HG02852 (cell line): ENCODE measurements at regions not wholly inside any gene's neighbourhood (a gene's known extent, or its start where the extent isn't known, plus 50 kb on each side); places are given as distances from the start of the nearest gene placed in this dataset.

Experiments used
- ATAC-seq: cut with Tn5 transposase; IDR thresholded peaks from one replicate; pipeline ENCODE4 v1.9.1; 2021; ENCODE audit warnings: mild to moderate bottlenecking, moderate library complexity; ENCODE audit not compliant: unreplicated experiment

DNA sequence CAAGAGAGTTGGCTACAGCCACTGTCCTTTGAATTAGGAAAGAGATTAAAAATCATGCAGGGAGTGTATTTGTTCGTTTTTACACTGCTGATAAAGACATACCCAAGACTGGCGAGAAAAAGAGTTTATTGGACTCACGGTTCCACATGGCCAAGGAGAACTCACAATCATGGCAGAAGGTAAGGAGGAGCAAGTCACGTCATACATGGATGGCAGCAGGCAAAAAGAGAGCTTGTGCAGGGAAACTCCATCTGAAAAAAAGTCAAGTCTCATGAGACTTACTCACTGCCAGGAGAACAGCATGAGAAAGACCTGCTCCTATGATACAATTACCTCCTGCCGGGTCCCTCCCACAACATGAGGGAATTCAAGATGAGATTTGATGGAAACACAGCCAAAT is 1595.2 kb downstream of the KCNT2 start:
- ATAC-seq: no peak

DNA sequence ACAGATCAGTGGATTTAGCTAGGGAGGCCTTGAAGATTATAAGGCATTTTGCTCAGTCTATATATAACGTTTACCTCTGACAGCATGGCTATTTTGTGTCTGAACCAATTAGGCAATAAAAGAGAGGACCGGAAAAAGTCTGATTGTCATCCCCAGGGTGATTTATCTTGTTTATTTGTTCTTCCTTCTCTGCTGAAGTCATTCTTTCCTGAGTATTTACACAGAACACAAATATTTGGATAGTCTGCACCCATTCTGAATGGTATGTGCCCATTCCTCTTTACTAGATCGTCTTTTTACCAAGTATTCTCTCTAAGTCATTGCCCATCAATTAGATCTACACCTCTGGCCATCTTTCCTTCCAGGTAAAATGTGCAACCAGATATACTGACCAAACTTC is 1602.9 kb downstream of the KCNT2 start:
- ATAC-seq: no peak

DNA sequence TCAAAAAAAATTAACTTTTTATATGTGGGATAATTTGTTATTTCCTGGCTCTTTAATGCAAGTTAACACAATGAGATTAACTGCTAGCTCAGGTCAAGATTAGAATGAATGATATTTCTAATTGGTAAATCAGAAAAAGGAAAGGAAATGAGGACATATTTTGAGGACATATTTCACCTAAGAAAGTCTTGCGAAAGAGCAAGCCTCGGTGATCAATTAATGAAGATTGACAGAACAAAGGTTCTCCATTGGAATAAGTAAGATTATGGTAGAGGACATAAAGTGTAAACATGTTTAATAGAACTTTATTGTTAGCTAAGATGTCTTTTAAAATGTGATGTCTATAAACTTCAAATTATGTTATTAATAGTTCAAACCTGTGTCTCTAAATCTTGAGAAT is 1617.8 kb downstream of the KCNT2 start:
- ATAC-seq: no peak

DNA sequence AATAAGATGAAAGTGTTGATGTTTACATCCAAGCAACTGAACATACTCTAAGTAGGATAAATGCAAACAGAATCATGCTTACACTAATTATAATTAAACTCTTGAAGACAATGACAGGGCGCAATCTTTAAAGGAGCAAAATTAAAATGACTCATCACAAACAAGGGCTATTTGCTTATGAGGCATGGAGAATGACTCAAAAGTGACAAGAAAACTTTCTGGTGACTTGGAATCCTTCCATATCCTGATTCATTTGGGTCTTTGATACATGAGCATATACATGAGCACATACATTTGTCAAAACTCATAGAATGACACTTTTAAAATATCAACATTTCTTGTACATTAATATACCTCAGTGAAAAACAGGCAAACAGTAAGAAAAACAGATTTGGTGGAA is 1632.3 kb downstream of the KCNT2 start:
- ATAC-seq: no peak

DNA sequence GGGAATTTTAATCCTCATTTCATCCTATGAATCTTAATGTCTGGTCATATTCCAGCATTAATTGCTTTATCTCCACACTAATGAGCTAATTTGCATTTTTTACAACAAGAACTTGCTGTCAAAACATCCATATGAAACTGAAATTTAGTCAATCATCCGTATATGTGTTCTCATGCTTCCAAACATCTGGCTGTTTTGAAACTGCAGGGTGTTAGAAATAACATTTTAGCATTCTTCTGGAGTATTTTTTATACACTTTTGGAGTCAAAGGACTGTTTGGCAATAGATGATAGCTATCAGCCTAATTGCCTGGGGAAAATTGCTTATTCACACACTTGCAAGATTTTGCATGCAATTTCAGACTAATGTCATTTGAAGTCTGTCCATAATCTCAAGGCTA is 1639.3 kb downstream of the KCNT2 start:
- ATAC-seq: no peak

DNA sequence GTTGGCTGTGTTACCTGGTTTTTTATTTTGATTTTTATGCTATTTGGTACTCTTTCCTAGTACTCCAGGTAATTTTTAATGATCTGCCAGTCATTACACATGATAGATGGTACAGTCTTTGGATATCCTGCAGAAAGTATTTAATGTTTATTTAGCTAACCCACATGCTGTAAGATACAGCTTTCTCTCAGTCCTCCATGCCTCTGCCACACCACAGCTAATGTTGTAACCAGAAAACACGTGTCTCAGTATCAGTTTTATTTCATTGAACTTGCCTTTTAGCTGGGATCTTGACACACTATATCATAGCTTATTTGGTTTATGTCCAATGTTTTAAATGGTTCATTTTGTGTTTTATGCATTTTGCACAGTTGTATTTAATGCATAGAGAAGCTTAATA is 1648.4 kb downstream of the KCNT2 start:
- ATAC-seq: no peak

DNA sequence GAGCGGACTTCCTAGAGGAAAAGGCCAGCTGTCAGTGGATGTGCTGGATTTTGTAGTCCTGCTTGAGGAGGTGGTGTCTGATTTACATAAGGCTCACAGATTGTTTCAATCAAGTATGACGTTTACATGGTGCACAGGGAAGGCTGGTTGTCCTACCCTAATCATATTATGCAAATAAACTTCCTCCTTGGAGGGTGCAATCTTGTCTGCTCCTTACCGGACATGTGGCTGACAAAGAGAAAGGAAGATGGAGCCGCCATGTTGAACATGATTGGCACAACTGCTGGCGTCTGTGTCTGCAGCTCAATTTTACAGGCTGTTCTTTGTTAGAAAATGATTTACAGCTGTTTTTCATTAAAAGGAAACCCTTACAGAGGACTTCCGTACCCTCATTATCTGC is 1656.1 kb downstream of the KCNT2 start:
- ATAC-seq: no peak

DNA sequence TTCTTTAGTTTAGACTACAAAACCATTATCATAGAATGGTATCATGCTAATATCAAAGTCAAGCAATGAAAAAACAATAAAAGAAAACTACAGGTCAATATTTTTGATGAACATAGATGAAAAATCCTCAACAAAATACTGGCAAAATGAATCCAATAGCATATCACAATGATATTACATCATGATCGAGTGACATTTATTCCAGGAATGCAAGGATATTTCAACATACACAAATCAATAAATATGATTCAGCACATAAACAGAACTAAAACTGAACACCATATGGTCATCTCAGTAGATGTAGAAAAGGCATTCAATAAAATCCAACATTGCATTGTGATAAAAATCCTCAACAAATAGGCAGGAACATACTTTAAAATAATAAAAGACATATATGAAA is 1657.7 kb downstream of the KCNT2 start:
- no peak for ATAC-seq

DNA sequence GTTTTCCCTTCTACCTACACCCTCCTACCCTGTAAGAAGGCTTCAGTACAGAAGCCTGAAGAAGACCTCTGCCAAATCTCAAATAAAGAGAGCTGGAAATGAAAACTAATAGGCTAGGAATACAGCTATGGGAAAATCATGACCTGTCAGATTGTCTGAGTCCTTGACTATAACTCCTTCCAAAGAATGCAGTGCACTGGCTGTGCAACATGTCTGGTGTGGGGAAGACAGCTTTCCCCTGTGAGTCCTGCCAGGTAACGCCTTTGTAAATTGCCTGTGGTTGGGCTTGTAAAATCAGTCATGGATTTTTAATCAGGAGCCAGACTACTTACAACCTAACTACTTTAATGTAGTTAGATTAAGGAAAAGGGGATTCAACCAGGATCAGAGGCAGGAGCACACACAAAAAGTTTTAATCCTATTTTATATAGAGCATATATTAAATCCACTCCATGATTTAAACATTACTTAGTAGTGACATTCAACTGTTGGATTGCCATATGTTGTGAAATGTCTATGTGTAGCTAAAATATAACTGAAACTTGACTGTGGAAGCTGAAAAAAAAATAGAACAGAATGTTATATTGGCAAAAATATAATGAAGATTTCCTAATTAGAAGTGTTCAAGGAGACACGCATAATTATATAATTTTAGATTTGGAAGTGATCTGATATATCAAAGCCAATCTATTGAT is 1667.8 kb downstream of the KCNT2 start:
- ATAC-seq: no peak

DNA sequence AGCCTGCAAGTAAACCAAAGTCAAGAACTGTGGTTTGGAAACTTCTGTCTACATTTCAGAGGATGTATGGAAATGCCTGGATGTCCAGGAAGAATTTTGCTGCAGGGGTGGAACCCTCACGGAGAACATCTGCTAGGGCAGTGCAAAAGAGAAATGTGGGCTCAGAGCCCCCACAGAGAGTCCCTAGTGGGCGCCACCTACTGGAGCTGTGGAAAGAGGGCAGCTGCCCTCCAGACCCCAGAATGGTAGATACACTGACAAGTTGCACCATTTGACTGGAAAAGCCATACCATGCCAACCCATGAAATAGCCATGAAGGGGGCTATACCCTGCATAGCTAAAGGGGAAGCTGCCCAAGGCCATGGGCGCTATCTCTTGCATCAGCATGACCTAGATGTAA is 1672.4 kb downstream of the KCNT2 start:
- ATAC-seq: no peak

DNA sequence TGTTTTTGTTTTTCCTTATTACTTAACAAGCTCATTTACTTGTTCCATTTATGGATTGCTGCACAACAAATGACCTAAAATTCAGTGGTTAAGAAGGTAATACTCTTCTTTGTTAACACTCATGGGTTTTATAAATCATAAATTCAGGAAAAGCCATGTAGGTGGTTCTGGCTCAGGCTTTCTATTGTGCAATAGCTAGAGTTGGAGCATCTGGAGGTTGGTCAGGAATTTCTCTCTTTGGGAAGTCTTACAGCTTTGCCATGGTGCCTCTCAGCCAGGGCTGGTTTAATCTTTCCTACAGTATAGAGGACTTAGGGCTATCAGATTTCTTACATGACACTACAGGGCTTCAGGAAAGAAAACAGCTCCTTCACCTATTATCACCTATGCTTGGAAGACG is 1677.1 kb downstream of the KCNT2 start:
- ATAC-seq: no peak

DNA sequence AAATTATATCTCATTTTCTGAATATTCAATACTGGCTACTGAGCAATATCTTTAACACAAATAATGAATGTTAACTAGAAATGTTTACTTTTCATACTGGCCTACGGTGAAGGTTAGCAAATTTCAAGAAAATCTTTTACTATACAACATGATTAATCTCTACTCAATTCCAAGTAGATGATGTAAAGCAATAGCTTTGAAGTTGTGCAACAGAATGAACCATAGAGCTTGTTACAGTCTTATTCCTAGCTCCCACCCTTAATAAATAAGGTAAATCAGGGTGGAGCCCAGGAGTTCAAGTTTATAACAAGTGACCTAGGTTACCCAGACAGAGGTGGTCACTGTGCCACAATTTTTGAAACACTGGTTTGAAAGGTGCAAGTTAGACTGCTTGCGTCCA is 1678.1 kb downstream of the KCNT2 start:
- ATAC-seq: no peak

DNA sequence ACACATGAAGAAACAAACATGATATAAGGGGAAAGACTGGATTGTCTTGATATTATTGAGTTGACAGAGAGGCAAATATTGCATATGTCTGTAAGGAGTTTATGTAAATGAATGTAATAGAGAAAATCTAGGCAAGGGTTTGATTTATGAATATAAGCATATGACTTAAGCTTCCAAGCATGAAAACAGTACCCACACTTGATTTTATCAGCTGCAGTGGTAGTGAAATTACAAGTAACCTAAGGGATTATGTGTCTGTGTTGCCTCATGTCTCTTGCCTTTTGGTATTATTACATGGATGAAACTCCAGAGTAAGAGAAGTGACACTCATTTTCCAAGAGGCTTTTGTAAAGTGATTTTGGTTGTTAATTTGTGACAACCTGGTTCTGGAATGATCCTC is 1678.9 kb downstream of the KCNT2 start:
- no peak for ATAC-seq

DNA sequence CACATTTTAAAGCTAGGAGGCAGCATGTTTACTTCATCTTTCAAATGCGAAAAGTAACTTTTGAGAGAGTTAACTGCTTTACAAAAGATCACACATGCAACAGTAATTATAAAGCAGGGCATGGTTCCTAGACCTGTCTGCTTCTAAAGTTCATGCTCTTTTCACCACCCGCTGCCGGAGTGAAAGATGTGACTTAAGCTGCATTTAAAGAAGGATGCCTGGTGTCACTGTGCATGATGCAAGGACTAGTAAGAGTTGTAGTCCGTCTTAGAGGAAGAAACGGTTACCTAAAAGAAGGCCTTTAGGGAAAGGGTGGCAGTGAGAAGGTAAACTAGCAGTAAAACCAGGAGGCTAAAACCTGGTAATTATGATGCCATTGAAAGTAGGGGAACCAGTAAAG is 1689.1 kb downstream of the KCNT2 start:
- no peak for ATAC-seq

DNA sequence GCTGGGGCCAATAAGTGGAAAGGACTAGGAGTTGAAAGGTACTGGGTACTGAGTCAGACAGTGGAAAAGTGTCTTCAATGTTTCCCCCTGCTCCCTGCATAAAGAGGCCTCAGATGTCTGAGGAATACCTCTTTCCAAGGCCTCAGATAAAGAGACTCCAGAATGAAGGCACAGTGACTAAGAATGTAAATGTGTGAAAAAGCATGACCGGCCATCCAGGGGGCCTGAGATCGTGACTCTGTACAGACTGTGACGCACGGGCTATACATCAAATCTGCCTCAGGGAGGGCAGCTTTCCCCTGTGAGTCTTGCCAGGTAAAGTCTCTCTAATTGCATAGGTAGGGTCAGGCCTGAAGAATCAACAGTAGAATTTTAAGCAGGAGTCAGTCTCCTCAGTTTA is 1690.5 kb downstream of the KCNT2 start:
- no peak for ATAC-seq

DNA sequence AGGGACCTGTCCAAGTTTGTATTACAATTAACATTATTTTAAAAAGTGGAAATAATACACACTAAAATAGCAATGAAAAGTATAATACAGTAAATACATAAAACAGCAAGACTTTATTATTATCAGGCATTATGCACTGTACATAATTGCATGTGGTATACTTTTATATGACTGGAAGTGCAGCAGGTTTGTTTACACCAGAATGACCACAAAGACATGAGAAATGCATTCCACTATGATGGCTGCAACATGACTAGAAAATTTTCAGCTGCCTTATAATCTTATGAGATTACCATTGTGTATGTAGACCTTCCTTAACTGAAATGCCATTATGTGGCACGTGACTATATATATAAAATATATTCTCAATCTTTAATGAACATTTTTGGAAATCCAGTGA is 1699.6 kb downstream of the KCNT2 start:
- ATAC-seq: no peak

DNA sequence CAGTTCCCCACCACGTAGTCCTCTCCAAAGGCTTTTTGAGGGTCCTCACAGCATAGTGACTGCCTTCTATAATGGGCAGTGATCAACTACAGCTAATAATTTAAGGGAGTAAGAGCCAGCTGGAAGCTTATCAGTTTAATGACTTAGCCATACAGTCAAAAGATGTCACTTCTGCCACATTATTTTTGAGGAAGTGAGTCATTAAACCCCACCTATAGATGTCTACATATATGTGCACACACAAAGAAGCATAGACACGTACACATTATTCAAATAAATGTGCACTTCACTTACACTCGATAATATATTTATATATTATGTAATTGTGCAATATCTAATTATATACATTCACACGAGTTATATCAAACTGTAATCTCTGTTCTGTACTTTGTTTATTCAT is 1704.7 kb downstream of the KCNT2 start:
- ATAC-seq: no peak

DNA sequence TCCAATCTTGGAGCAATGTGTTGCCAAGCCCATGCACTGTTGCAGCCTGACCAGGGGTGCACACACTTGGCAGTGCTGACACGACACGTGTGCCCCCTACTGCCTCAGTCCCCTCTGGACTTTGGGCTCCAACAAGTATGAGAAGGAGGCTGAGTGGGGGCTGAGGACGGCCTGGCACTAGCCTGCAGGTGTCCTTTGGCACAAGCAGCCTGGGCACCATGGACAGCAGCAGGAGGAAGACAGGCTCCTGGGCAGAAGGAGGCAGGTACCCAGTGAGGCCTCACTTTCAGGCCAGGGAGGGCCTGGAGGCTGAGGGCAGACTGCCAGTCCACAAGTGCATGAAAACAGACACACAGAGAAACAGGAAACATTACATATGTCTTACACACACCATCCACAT is 1702.9 kb upstream of the B3GALT2 start:
- no peak for ATAC-seq

DNA sequence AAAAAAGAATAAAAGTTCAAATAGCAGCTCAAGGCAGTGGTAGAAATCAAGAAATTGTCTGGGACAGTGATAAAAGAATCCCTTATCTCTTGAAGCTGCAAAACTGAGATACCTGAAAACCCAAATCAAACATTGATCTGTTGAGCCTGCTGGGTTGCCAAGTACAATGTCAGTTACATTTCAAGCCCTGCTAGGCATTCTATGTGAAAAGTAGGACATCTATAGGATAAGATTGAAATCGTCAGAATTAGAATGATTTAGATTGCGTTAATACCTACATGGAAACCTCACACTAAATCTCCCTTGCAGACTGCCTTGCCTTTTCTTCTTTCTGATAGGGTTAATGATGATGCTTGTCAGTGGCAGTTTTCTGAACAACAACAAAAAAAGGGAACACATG is 1684.4 kb upstream of the B3GALT2 start:
- no peak for ATAC-seq

DNA sequence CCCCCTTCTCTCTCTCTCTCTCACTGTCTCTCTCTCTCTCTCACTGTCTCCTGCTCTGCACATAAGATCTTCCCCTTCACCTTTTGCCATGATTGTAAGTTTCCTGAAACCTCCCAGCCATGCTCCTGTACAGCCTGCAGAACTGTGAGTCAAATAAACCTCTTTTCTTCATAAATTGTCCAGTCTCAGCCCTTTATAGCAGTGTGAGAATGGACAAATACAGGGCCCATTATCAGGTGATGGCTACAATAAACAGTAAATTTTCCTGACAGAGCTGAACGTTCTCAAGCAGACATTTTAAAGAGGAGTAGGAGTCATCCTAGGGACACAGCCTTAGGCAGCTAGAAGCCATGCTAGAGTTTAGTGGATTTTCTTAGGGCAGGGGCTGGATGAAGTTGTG is 1679.7 kb upstream of the B3GALT2 start:
- ATAC-seq: no peak

DNA sequence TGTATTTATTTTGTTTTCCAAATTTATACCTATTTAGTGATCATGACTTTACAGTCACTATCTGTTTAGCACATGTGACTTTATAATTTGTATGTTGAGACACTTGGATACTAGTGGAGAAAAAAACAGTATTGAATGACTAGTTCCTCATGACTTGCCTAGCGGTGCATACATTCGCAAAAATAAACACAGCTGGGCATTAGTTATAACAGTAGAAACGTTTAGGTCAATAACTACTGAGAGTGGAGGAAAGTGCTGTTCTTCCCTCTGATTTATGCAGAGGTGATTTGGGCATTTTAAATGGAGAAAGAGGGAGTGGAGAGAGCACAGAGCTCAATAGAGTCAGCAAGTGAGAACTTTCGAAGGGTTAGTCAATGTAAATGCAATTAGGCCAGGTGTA is 1679.0 kb upstream of the B3GALT2 start:
- no peak for ATAC-seq

DNA sequence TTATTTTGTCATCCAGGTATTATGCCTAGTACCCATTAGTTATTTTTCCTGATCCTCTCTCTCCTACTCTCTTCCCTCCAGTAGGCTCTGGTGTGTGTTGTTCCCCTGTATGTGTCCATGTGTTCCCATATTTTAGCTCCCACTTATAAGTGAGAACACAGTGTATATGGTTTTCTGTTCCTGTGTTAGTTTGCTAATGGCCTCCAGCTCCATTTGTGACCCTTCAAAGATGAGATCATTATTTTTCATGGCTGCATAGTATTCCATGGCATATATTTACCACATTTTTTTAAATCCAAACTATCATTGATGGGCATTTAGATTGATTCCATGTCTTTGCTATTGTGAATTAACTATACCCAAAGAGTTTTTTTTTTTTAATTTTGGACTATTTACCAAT is 1675.7 kb upstream of the B3GALT2 start:
- ATAC-seq: no peak
